Kidney glomerular epithelial cell (primary cell): ENCODE measurements at regions not wholly inside any gene's neighbourhood (a gene's known extent, or its start where the extent isn't known, plus 50 kb on each side); places are given as distances from the start of the nearest gene placed in this dataset.

ENCODE experiments used
- DNase-seq: peaks from one replicate; lab custom pipeline; 2025; lab: John Stamatoyannopoulos, UW

DNA sequence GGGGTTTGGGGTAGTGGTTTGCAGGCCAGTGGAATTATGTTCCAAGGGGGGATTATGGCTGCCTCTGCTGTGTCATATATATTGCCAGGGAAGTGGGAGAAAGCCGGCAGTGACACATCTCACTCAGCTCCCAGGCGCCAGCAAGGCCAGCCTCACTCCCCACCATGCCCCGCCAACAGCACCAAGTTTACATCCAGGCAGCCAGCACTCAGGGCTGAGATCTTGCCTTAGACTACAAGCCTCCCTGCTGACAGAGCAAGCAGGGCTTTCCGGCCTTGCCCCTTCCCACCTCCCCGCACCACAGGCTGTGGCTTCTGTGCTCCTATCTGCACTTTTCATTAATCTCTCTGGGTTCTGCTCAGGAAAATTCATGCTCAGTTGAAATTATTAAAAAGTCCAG, 385.1 kb downstream of the MZT1 start:
- no peak for DNase-seq

DNA sequence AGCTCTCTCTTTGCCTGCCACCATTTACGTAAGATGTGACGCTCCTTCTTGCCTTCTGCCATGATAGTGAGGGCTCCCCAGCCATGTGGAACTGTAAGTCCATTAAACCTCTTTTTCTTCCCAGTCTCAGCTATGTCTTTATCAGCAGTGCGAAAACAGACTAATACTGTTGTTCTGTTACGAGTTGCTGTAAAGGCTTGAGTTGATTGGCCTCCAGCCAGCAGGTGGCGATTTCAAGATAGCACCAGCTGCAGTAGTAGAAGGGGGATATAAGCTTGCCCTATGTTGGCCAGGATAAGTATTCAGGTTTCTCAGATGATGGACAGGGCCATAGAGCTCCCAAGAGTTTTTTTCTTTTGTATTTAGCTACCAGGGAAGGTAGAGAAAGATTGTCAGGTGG, 385.5 kb downstream of the MZT1 start:
- DNase-seq, result no peak

DNA sequence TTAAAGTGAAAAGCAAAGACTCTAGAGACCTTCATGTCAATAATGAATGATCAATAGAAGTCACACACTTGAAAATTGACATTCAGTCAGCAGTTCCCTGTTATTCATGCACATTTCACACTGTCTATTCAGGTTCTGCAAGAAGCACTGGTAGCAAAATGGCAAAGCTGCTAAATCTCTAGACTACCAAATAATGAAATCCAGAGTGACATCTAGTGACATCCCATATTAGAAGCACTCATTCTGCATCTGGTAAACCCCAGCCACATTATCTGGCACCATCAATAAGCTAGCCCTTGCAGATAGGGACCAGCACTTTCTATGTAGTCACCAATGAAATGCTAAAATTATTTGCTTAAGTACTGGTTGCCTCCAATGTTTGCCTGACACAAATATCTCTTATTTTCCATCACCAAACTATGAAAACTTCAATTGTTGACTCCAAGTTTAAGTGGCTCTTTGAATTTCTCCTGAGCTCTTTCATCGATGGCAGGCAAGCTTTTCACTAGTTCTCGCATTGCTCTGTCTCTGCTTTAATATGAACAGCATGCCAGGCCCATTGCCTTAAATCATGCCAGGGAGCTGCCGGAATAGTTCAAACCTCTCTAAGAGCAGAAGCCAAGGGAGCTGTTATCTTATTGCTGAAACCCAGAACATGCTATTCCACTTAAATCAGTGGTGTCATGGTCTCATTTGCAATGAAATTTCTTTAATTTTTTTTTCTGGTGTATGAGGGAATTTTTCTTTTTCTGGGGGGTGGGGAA, 409.9 kb downstream of the MZT1 start:
- DNase-seq, result no peak

DNA sequence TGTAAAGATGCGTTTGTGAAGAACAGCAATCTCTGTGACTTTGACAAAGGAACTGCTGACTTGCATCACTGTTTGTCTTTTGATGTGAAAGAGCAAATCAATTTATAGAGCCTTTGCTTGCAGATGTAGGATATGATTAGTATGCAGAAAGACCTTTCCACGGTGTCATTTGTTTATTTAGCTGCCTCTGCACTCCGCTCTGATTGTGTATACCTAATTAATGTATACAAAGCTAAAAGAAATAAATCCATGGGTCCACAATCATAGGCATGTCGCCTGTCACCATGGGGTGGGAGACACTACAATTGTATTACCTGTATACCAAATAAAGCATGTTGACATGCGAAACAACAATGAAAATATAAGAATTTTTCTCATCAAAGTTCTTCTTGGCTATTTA, 410.7 kb downstream of the MZT1 start:
- no peak for DNase-seq

DNA sequence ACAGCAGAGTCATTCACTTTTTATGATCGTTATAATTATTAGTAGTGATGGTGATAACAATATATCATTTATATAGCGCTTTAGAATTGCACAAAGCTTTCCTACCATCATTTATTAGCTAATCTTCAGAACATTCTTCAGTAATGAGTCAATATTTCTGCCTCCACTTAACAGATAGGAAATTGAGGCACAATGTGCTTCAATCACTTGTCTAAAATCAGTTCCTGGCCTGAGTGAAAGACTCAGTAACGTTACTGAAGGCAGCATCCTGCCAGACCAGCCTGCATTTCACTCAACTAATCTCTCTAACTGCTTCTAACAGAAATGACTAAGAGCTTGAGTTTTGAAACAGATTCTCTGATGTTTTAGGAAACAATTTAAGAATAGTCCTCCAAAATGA, 412.1 kb downstream of the MZT1 start:
- no peak for DNase-seq

DNA sequence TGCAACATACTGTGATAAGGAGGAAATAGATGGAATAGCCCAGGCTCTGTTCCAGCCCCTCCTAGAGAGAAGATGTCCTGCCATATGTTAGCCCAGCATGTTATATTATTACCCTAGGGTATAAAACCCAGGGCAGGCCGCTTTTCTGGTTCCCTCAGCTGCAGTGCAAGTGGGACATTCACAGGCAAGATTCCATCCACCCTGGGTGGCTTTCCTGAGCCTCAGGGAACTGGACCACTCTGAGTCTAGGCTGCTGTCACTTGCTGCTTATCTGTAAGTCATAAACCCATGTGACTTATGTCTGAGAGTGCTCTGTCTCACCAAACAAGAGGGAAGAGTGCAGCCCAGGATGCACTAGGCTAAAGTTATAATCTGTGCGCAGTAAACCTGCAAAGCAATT, 413.2 kb downstream of the MZT1 start:
- no peak for DNase-seq

DNA sequence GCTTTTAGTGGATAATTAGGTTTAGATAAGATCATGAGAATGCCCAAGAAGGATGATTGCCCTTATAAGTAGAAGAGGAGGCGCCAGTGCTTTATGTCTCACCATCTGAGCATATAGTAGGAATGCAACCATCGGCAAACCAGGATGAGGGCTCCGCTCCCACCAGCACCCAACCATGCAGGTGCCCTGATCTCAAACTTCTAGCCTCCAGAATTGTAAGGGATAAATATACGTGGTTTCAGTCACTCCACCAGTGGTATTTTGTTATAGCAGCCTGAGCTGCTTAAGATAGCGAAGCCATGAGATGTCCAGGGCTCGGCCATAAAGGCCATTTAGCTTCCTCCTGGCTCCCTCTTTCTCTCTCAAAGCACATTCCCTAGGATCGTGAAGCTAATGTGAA, 413.9 kb downstream of the MZT1 start:
- no peak for DNase-seq

DNA sequence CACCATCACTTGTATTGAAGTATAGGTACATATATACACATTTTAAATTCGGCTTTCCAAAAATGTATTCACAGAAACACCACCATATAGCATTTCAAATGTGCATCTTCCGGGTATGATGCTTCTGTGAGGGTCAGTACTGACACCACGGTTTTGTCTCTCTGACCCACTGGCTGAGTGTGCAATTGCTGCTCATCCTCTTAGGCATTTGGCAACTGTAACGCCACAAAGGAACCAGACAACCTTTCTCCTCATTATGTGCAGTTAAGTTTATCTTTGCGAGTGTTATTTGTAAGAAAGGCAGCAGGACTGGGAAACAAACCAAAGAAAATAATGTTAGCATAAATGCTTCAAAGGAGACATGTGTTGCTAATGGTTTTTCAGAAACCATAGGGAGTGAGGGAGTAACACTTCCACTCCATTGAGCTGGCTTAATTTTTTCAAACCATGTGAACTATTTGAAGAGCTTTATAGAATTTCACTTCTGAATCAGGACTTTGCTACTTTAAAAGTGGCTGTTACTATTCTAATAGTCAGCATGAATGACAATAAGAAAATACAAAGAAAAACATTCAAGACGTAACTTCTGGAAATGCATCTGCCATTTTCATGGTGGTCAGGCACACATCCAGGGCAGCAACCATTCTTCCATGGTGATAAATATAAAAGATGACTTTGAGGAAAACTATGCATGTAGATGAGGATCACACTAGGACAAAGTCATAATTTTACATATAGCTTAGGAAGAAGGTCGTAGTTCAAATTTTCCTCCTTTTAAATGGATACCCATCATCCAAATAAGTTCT, 423.3 kb downstream of the MZT1 start:
- peak; percentile 88 for DNase-seq

DNA sequence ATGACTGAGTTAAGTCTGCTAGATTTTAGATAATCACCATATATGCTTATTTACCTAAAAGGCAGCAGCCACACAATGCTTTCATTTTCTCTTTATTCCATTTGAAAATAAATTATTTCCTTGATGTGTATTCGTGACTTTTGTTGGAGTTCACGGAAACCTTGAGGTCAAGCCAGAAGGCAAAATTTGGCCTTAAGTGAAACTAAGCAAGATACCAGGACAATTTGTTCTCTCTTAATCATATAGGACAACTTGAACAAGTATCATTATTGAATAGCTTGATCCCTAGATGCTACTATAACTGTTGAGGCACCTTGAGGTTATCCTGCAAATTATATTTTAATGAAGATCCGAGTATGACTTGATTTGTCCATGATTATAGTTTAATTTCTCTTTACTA, 429.2 kb upstream of the DACH1 start:
- no peak for DNase-seq

DNA sequence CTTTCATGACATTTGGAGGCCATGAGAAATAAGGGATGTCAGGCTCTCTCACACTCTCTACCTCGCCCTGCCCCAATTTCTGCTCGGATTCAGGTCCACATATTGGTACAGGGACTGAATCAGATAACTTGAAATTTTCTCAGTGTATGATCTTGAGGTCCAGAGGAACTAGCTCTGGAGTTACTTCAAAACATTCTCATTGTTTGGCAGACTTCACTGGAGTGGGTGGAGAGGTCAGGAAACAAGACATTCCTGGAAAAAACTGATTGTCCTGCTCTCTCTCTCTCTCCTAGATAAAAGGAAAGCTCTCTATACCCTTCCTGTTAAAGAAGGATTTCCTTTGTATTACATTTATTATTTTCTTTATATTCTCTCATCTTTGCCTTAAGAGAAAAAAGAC, 428.1 kb upstream of the DACH1 start:
- no peak for DNase-seq

DNA sequence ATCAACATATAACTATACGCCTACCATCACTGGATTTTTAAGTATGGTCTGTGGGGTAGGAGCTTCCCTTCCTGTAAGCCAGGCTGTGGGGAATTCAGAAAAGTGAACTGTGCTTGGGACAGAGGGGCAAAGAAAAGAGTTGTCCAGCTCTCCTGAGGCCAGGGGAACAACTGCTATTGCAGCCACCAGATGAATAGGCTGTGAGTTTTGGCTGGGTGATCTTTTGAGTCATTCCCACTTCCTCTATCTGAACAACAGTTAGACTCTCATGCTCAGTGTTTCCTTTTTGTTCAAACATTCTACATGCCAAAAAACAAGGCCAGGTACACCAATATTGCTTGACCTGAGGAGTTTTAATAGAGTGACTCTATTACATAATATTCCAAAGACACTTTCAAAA, 426.2 kb upstream of the DACH1 start:
- no peak for DNase-seq

DNA sequence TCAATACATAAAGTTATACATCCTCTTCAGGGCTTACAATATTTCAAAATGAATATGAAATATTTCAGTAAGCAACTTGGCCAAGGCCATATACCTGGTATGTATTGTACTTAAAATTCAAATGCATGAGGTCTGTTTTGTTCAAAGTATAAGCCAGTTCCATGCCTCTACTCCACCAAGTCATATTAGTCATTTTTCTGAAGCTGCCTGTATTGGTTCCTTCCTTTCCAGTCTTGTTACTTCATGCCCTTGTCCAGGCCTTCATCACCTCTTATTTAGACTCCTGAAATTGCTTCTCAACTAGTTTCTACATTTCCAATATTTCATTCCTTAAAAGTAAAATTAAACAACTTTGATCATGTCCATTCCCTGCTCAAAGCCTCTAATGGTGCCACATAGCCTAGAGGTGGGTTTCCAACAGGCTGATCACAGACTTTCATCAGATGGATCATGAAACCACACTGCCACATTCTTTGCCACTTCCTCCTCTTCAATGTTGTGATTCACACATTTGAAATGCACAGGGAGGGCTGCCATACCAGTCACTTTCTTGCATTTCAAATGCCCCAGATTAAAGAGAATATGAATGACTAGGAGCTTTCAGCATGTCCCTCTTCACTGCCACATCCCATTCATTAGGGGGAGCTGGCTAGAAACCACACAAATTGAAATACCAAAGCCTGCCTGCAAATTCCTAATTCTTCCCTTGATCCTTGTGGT, 424.1 kb upstream of the DACH1 start:
- DNase-seq, result peak; percentile 98

DNA sequence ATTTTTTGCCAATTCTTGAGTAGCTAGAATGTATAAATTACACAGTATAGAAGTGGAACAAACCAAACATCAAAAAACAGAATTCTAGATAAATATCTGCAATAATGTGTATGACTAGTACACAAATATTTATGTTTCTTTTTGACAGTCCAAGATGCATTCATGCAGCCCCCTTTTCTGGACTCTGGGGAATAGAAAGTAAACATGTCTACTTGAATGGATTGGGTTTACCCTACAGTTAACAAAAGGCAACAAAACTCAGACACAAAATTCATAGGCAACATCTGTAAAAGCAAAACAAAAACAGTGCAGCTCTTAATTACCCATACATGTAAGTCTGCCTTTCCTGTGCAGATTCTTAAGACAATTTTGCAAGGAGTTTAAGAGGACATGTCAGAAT, 419.4 kb upstream of the DACH1 start:
- no peak for DNase-seq

DNA sequence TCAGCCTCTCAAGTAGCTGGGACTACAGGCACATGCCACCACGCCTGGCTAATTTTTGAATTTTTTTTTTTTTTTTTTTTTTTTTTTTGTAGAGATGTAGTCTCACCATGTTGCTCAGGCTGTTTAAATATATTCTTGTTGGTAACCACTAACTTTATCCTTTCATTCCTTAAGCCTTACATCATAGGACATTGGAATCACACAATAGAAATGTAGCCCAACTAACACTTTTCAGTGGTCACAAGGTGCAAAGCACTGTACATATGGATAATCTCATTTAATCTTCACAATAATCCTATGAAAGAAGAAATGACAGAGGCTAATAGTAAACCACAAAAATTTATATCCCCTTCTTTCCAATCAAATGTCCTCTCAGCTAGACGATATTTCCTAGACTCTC, 417.8 kb upstream of the DACH1 start:
- no peak for DNase-seq

DNA sequence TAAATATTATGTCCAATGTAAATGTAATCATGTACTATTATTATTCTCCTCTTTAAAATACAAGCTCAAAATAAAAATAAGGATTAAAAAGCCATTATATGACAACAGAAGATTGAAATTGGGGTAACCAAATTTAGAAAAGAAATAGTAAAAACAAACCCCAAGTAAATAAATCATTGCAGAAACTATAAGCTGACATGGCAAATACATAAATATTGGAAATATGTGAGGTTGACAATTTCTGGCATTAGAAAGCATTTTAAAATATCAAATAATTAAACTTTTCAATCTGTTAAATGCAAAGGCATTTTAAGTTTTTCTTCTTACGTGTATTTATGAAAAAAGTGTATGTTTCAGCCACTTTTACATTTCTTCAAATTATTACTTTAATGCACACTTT, 394.7 kb upstream of the DACH1 start:
- DNase-seq, result no peak

DNA sequence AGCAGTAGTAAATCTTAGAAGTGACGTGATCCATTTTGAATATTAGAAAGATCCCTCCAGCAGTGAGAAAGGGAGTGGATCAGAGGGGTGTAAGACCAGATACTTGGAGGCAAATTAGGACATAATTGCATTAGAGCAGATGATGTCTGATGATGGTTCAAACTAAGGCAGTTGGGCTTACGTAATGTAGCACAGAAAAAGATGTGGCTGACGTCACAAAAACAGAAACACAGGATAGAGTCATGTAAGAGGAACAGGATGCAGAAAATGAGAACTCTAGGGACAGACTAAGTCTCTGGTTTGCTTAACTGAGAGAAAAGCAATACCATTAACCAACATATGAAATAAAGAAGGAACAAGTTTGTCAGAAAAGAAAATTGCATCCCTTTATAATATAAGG, 392.5 kb upstream of the DACH1 start:
- no peak for DNase-seq

DNA sequence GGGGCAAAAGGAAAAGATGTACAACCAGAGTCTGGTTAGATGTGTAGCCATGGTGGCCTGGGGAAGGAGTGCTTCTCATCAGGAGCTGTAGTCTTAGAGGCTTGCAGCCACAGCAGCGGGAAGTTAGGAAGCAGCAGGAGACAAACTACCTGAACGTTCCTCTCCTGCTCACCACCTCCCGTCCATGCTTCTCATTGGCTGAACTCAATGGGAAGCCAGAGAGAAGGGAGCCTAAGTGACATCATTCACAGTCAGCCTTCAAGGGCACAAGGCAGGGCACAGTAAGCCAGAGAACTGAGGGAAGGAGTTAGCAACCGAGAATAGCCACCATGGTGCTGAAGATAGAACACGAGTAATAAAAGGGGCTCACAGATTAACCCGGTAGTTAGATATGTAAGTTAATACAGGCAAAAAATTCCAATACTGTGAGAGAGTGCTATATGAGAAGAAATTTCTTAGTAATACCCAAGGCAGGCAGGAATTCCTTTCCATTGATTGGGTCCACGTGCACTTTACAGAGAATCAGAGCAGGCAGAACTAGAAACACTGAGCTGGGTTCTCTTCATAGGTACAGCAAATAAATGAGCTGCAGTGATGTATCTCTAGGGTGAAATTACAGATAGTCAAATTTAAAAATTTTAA, 391.5 kb upstream of the DACH1 start:
- DNase-seq, result peak; percentile 9

DNA sequence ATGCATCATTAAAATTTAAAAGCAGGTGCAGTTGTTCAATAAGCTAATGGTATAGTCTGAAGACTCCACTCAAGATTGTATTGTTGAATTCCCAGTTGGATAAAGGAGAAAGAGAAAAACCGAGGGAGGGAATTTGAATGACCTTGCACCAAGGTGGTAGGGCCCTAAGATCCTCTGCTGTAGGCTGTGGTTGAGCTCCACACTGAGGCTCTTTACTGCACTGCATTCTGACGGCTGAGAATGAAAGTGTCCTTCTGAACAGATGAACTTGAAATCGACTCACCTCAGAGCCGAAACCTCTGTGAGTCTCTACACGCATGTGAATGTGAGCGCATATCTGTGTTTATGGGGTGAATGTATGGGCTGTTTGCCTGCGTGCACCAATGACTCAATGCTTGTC, 388.9 kb upstream of the DACH1 start:
- DNase-seq, result peak; percentile 42

DNA sequence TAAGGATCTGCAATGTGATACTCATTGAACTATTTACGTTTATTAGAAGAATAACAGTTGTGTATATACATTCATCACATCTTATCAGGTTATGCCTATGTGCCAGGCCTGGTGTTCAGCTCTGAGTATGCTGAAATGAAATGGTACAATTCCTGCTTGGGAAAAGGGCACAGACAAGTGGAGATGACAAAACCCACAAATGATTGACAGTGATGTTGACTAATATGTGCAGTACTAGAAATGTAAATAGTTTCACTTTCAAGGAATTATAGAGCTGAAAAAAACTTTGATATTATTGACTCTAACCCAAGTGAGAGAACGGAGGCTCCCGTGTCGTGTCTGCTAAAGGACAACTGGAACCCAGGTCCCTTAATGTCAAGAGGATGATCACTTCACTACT, 386.8 kb upstream of the DACH1 start:
- no peak for DNase-seq

DNA sequence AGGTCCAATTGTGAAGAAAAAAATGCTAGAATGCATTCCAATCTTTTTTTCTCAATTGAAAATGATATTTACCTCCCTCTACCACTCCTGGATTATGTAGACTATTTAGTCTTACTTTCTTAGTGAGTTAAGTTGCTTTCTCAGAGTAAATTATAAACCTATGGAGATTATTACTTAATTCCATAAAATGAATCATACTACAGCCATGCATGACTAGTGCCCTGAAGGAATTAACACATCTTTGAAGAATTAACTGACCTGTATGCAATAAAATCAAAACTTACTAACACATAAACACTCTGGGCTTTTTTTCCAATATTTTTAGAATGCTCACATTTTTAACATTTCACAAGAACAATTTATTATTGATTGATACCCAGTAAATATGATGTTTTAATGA, 379.4 kb upstream of the DACH1 start:
- peak; percentile 20 for DNase-seq

DNA sequence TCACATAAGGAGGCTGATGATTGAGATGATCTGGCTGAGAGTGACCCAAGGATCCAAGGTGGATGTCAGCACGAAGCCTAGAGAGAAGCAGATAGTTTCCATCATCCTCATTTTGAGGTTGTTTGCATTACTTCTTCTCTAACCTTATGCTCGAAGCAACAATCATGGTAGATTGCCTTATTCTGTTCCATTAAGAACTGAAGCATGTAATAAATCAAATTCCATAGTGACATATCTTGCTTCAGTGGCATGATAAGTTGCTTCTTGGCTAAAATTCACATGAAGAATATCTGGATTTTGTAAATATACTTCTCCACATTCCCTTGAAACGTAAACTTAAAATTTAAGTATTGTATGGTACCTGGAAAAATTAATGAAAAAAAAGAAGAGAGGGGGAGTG, 377.8 kb upstream of the DACH1 start:
- DNase-seq, result no peak

DNA sequence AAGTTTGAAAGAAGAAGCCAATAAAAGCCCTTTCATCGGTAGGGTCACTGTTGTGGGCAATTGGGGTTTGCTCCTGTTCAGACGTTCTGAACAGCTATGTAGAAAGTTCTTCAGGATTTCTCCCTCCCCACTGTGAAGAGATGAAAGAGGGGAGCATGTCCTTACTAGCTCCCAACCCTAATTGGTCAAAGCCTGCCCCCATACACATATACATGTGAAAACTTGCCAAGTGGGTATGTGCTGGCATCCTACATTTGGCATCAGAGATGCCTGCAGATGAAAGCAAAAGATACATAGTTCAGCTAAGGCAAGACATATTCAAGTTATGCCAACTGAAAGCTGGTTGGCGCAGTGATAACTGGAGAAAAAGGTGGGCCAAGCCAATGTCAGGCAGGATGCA, 363.1 kb upstream of the DACH1 start:
- DNase-seq, result no peak

DNA sequence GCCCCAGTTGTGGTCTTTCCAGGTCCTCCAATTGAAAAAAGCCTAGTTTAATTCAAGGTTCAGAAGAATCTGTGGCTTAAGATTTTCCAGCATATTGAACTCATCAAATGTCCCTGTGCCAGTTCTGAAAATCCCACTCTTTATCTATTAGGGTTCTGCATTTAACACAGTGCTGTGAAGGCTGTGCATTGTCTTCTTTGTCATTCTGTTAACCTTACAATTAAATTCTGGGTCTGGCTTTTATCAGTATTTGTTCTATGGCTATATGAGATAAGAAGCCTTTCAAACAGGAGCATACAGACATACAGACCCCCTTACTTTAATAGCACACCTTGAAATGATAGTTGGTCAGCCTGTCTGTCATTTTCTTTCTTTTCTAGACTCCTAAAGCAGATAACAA, 362.1 kb upstream of the DACH1 start:
- no peak for DNase-seq
